DMS153 treated with DMSO at 0.1 percent for 48 hours (cell line): ENCODE measurements at regions not wholly inside any gene's neighbourhood (a gene's known extent, or its start where the extent isn't known, plus 50 kb on each side); places are given as distances from the start of the nearest gene placed in this dataset.

Experiments
- DNase-seq: peaks from one replicate; lab custom pipeline; 2025; ENCODE audit not compliant: unreplicated experiment; lab: John Stamatoyannopoulos, UW

GRCh38 chr3:25074149-25074548 lies 353.9 kb upstream of the RARB start:
- no peak for DNase-seq

- DNase-seq, result no peak
Observed at GRCh38 chr3:25080461-25080860, 347.6 kb upstream of the RARB start.

GRCh38 chr3:25084016-25084415 lies 344.0 kb upstream of the RARB start:
- DNase-seq, result no peak

- DNase-seq, result no peak
Observed at GRCh38 chr3:25086721-25087120, 341.3 kb upstream of the RARB start.

- no peak for DNase-seq
Observed at GRCh38 chr3:25088284-25088683, 339.8 kb upstream of the RARB start.

GRCh38 chr3:25090698-25091453 lies 337.2 kb upstream of the RARB start:
- DNase-seq, result no peak

- no peak for DNase-seq
Observed at GRCh38 chr3:25091934-25092333, 336.1 kb upstream of the RARB start.

GRCh38 chr3:25094932-25095685 lies 333.0 kb upstream of the RARB start:
- no peak for DNase-seq

GRCh38 chr3:25096536-25096935 lies 331.5 kb upstream of the RARB start:
- DNase-seq, result no peak

- no peak for DNase-seq
Observed at GRCh38 chr3:25097023-25097422, 331.0 kb upstream of the RARB start.

- DNase-seq, result no peak
Observed at GRCh38 chr3:25099666-25100065, 328.4 kb upstream of the RARB start.

- DNase-seq, result no peak
Observed at GRCh38 chr3:25103391-25103790, 324.7 kb upstream of the RARB start.

- DNase-seq, result no peak
Observed at GRCh38 chr3:25107918-25108617, 320.0 kb upstream of the RARB start.

GRCh38 chr3:25110642-25111041 lies 317.4 kb upstream of the RARB start:
- DNase-seq, result no peak

- no peak for DNase-seq
Observed at GRCh38 chr3:25113891-25114290, 314.2 kb upstream of the RARB start.

- no peak for DNase-seq
Observed at GRCh38 chr3:25114532-25114931, 313.5 kb upstream of the RARB start.

- DNase-seq, result no peak
Observed at GRCh38 chr3:25117005-25117593, 311.0 kb upstream of the RARB start.

GRCh38 chr3:25119682-25120081 lies 308.4 kb upstream of the RARB start:
- DNase-seq, result no peak

GRCh38 chr3:25120665-25121064 lies 307.4 kb upstream of the RARB start:
- no peak for DNase-seq

- DNase-seq, result no peak
Observed at GRCh38 chr3:25125201-25125600, 302.9 kb upstream of the RARB start.

- DNase-seq, result no peak
Observed at GRCh38 chr3:25128735-25129134, 299.3 kb upstream of the RARB start.
